Thyroid gland (tissue), 4 donors: ENCODE measurements at regions not wholly inside any gene's neighbourhood (a gene's known extent, or its start where the extent isn't known, plus 50 kb on each side); places are given as distances from the start of the nearest gene placed in this dataset.
"Not testable (repeated sequence)": the region's sequence is repeated elsewhere in the genome, so short reads cannot be mapped to it uniquely, and the experiment has no call there.

Experiments
- DNase-seq, 2 donors: peaks; one replicate each; pipeline ENCODE4 v3.0.0-alpha.2; 2019
- H3K27ac ChIP-seq, 3 donors: fragments of 200-600 bp; sonication (generic); 1 replicate in 2 of 3; 2 replicates in 1 of 3; pipeline ENCODE4 v1.5.1; 2016 to 2019; ENCODE audit warnings: mild to moderate bottlenecking in 1 of 3, moderate library complexity in 1 of 3
- H3K27me3 ChIP-seq: fragments of 200-600 bp; sonication (generic); one replicate; pipeline ENCODE4 v1.5.1; 2019
- H3K36me3 ChIP-seq, 2 donors: fragments of 200-600 bp; sonication (generic); one replicate each; pipeline ENCODE4 v1.5.1; 2016 to 2019
- H3K4me1 ChIP-seq, 2 donors: fragments of 200-600 bp; sonication (generic); one replicate each; pipeline ENCODE4 v1.5.1; 2017 to 2019
- H3K4me3 ChIP-seq, 3 donors: fragments of 200-600 bp; sonication (generic); replicated peaks in 1 of 3; 1 replicate in 2 of 3; 2 replicates in 1 of 3; pipeline ENCODE4 v1.5.1; 2016; ENCODE audit warnings: mild to moderate bottlenecking in 1 of 3
- H3K9me3 ChIP-seq: fragments of 200-600 bp; sonication (generic); one replicate; pipeline ENCODE4 v1.5.1; 2017
- POLR2A ChIP-seq, 2 donors: fragments of 450-650 bp; IDR thresholded peaks; one replicate each; pipeline ENCODE4 v1.6.1; 2017; ENCODE audit warnings: antibody characterized with exemption in 2 of 2, mild to moderate bottlenecking in 2 of 2, moderate library complexity in 1 of 2
- WGBS, 2 donors: methylation state at CpG; one replicate each; pipeline ENCODE4 v1.1.5; 2017; 5-methylcytosine and 5-hydroxymethylcytosine counted together
- intact Hi-C: fragments of 100-400 bp; cut with DNase I; formaldehyde crosslinking; loops from one replicate; pipeline ENCODE4 v1.15.1; 2023
- TF ChIP-seq, protein P1 (sequence below), 6 experiments: fragments of 200-600 bp in 3 of 6; fragments of 450-650 bp in 3 of 6; sonication (generic) in 3 of 6; IDR thresholded peaks; one replicate each; pipeline ENCODE4 v1.5.1; 2016 to 2019; ENCODE audit warnings: antibody characterized with exemption in 6 of 6, mild to moderate bottlenecking in 2 of 6, inconsistent platforms in 1 of 6, moderate library complexity in 1 of 6

DNA sequence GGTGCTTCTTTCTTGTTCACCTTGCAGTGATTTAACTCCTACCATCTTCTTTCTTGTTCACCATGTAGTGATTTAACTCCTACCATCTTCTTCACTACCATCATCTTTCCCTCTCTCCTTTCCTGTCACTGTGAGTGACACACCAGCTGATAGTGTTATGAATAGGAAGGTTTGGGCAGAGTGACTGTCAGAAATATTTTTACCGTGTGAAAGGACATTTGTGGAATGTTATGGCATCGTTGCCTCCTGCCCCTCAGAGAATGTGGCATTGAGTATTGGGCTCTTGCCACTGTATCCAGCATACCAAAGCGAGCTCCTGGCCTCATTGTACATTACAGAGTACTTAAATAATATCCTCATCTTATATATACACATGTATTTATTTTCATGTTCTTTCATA lies 90.8 kb upstream of the AMOT start:
- no peak for DNase-seq
- Histone ChIP-seq H3K4me1 (no peaks in the 10 kb centered on the region), H3K36me3 (no peaks in the 10 kb centered on the region), H3K9me3 (no peaks in the 10 kb centered on the region), H3K27ac (no peak overlapping the region), H3K27me3 (no peaks in the 10 kb centered on the region), H3K4me3 (no peak overlapping the region)
- intact Hi-C loops, result no loop called here
- WGBS, 2 donors, result 78 to 86% methylated on average over 3 of the region's 3 CpGs
- TF ChIP-seq, protein P1, sequence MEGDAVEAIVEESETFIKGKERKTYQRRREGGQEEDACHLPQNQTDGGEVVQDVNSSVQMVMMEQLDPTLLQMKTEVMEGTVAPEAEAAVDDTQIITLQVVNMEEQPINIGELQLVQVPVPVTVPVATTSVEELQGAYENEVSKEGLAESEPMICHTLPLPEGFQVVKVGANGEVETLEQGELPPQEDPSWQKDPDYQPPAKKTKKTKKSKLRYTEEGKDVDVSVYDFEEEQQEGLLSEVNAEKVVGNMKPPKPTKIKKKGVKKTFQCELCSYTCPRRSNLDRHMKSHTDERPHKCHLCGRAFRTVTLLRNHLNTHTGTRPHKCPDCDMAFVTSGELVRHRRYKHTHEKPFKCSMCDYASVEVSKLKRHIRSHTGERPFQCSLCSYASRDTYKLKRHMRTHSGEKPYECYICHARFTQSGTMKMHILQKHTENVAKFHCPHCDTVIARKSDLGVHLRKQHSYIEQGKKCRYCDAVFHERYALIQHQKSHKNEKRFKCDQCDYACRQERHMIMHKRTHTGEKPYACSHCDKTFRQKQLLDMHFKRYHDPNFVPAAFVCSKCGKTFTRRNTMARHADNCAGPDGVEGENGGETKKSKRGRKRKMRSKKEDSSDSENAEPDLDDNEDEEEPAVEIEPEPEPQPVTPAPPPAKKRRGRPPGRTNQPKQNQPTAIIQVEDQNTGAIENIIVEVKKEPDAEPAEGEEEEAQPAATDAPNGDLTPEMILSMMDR (IDR thresholded peaks at IDR 0.05), result no peak
- no peak for TF ChIP-seq POLR2A (IDR thresholded peaks at IDR 0.05)

DNA sequence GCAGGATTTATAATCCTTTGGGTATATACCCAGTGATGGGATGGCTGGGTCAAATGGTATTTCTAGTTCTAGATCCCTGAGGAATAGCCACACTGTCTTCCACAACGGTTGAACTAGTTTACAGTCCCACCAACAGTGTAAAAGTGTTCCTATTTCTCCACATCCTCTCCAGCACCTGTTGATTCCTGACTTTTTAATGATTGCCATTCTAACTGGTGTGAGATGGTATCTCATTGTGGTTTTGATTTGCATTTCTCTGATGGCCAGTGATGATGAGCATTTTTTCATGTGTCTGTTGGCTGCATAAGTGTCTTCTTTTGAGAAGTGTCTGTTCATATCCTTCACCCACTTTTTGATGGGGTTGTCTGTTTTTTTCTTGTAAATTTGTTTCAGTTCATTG lies 82.8 kb upstream of the AMOT start:
- H3K9me3 ChIP-seq, H3K4me1 ChIP-seq, DNase-seq, H3K27me3 ChIP-seq, intact Hi-C loops, H3K4me3 ChIP-seq, H3K36me3 ChIP-seq, H3K27ac ChIP-seq: not testable (repeated sequence)
- 100% methylated on average over 1 of the region's 1 CpG for WGBS, 2 donors

DNA sequence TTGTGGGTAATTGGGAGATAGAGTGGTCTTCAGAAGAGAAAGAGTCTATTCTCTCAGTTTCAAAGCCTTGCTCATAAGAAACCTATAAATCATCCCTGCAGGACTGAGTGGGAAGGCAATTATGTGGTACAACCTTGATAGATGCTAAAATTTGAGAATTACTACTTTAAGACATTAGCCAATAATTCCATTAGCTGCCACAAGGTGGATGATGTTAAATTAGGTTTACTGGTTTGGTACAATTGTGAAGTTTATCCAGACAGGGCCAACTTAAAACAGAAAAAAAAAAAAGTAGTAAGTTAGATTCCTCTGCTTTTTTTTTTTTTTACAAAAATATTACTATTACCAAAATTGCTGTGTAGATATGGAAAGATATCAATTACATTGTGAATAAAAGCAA lies 73.2 kb upstream of the AMOT start:
- DNase-seq, result no peak
- TF ChIP-seq POLR2A (IDR thresholded peaks at IDR 0.05), result no peak
- TF ChIP-seq, protein P1 (IDR thresholded peaks at IDR 0.05), result peak in 2 of 6 experiments; percentile 11 to 15
- Histone ChIP-seq H3K27me3 (no peaks in the 10 kb centered on the region), H3K4me3 (no peak overlapping the region), H3K27ac (no peak overlapping the region), H3K36me3 (no peaks in the 10 kb centered on the region), H3K9me3 (no peaks in the 10 kb centered on the region), H3K4me1 (no peaks in the 10 kb centered on the region)
- intact Hi-C loops, result no loop called here

DNA sequence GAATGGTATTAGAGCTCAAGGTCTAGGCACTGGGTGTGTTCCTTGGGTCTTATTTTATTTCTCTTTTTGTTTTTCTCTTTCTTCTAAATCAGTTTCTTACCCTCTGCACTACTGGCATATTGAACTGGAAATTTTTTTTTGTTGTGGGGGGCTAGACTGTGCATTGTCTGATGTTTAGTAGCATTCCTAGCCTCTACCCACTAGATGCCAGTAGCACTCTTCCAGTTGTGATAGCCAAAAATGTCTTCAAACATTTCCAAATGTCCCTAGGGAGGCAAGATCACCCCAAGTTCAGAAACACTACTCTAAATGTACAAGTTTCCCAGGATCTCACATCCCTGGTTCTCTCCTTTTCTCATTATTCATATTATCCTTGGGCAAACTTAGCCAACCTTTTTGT lies 69.8 kb upstream of the AMOT start:
- TF ChIP-seq POLR2A (IDR thresholded peaks at IDR 0.05), result no peak
- TF ChIP-seq, protein P1 (IDR thresholded peaks at IDR 0.05), result no peak
- DNase-seq, result no peak
- Histone ChIP-seq H3K4me3 (no peak overlapping the region), H3K4me1 (no peaks in the 10 kb centered on the region), H3K9me3 (no peaks in the 10 kb centered on the region), H3K27me3 (no peaks in the 10 kb centered on the region), H3K36me3 (no peaks in the 10 kb centered on the region), H3K27ac (no peak overlapping the region)
- intact Hi-C loops, result no loop called here

DNA sequence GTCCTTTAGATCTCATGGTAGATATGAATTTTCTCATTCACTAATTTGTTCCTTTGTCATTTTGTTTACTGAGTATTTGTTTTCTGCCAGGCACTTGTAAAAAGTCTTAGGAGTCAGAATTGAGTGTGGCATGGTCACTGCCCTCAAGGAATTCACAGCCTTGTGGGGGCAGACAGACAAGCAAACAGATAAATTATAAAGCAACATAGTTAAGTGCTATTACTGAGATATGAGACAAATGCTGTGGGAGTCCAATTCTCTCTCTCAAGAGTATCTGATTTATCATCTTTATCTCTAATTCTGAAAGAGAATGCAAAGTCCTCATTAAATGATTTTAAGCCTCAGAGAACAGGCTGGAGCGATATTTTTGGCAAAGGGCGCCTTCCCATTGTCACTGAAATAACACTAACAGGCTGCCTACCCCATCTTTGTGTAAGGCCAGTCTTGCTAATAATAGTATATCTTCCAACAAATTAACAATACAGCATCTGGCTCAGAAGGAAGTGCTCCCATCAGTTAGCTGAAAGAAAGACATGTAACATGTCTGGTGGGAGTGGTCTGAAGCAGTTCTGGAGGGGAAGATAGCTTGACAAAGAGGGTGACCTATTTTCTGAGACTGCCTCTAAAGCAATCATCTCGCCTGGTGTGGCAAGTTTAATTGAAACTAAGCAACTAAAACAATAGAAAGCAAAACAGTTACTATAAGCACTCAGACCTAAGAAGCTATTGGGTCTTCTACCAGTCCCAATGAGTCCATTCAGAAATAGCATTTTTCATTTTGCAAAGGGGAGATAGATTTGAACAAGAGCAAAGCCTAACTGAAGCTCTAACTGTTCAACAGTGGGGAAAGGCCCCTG lies 61.5 kb upstream of the AMOT start:
- Histone ChIP-seq H3K4me3 (no peak overlapping the region), H3K27me3 (no peaks in the 10 kb centered on the region), H3K36me3 (no peaks in the 10 kb centered on the region), H3K9me3 (no peaks in the 10 kb centered on the region), H3K4me1 (peaks cover 3 to 4% of the 10 kb centered on the region in 2 donors), H3K27ac (peak overlapping the region in 2 of 3 donors; percentile 2 to 18)
- WGBS, 2 donors, result 22 to 28% methylated on average over 3 of the region's 3 CpGs
- no peak for TF ChIP-seq POLR2A (IDR thresholded peaks at IDR 0.05)
- TF ChIP-seq, protein P1 (IDR thresholded peaks at IDR 0.05), result no peak
- intact Hi-C loops, result no loop called here
- DNase-seq, result peak; percentile 3 to 5
